GM12891 (cell line): ENCODE measurements at regions not wholly inside any gene's neighbourhood (a gene's known extent, or its start where the extent isn't known, plus 50 kb on each side); places are given as distances from the start of the nearest gene placed in this dataset.

ENCODE experiments used
- DNase-seq: peaks from one replicate; pipeline ENCODE4 v3.0.0; 2011; ENCODE audit warnings: low spot score; ENCODE audit not compliant: insufficient read length
- FAIRE-seq: peaks from 2 replicates; lab custom pipeline; 2011; peaks lifted over from hg19 to GRCh38; lab: Jason Lieb, UNC
- PAX5 ChIP-seq: IDR thresholded peaks from 2 replicates; pipeline ENCODE4 v1.6.1; 2011; ENCODE audit warnings: low read length, moderate library complexity, mild to moderate bottlenecking; ENCODE audit not compliant: insufficient read depth, severe bottlenecking
- POLR2A ChIP-seq: IDR thresholded peaks from 2 replicates; pipeline ENCODE4 v1.6.1; 2011; ENCODE audit warnings: low read depth, low read length, control low read depth
- POLR2AphosphoS5 ChIP-seq: IDR thresholded peaks from 2 replicates; pipeline ENCODE4 v1.6.1; 2011; ENCODE audit warnings: low read depth, low read length, control low read depth
- POU2F2 ChIP-seq: IDR thresholded peaks from 2 replicates; pipeline ENCODE4 v1.6.1; 2011; ENCODE audit warnings: low read depth, mild to moderate bottlenecking, control low read depth, low read length, moderate library complexity
- SPI1 ChIP-seq: IDR thresholded peaks from 2 replicates; pipeline ENCODE4 v1.6.1; 2011; ENCODE audit warnings: low read depth, low read length, control low read depth
- TAF1 ChIP-seq: IDR thresholded peaks from 2 replicates; pipeline ENCODE4 v1.6.1; 2011; ENCODE audit warnings: low read depth, low read length, control low read depth

DNA sequence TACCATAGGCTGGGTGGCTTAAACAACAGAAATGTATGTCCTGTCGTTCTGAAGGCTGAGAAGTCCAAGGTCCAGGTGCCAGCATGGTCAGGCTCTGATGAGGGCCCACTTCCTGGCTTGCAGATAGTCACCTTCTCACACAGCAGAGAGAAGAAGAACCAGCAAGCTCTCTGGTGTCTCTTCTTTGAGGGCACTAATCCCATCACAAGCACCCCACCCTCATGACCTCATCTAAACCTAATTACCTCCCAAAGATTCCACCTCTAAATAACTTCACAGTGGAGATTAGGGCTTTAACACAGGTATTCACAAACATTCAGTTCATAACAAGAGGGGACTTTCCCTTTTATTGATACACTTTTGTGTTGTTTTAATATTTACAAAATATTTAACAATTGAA, 61.1 kb downstream of the RIN2 start:
- TF ChIP-seq TAF1 (no peak), POU2F2 (no peak), PAX5 (no peak), POLR2A (no peak), POLR2AphosphoS5 (no peak), SPI1 (no peak)
- FAIRE-seq (no peak), DNase-seq (no peak)

DNA sequence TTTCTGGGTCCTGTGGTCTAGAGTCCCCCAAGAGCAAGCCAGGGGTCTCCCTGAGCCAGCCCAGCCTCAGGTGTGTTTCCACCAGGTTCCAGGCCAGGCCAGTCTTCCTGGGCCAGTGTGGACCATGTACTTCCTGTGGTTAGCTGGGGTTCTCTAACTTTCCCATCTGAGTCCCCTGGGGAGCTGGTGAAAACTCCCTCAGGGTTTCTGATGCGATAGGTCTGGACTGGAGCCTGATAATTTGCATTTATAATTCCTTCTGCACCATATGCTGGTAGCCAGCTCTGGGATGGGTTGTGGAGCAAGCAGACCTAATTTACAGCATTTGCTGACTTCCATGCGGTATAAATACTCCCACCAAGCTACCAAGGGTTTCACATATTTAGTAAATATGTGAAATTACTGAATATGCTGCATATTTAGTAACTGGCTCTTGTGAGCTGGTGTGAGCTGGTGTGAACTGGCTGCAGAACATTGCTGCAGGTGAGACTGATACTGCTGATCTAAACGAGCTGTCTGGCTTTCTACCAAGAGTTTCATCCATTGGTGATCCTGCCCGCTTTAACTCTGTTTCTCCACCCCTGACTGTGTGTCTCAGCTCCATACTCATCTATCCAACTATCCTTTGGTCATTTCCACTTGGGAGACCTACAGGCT, 62.6 kb downstream of the RIN2 start:
- TF ChIP-seq SPI1 (no peak), POLR2AphosphoS5 (no peak), TAF1 (no peak), POLR2A (no peak), PAX5 (no peak), POU2F2 (no peak)
- no peak for FAIRE-seq
- no peak for DNase-seq

DNA sequence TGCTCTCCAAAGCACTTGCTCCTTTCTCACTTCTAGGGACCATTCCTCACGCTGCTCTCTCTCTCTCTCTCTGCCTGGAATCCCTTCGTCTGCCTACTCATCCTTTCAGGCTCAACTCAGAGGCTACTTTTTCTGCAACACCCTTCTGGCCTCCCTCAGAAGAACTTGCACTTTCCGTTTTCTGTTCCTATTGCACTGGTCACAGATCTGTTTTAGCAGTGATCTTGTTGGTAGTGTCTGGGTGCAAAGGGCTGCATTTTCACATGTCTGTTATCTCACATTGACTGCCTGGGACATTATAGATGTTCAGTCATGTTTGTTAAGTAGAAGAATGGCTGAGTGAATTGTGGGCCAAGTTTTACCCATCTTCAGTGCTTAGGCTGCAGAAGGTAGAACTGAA, 63.5 kb downstream of the RIN2 start:
- FAIRE-seq (no peak), DNase-seq (no peak)
- TF ChIP-seq SPI1 (no peak), POU2F2 (no peak), POLR2A (no peak), TAF1 (no peak), PAX5 (no peak), POLR2AphosphoS5 (no peak)

DNA sequence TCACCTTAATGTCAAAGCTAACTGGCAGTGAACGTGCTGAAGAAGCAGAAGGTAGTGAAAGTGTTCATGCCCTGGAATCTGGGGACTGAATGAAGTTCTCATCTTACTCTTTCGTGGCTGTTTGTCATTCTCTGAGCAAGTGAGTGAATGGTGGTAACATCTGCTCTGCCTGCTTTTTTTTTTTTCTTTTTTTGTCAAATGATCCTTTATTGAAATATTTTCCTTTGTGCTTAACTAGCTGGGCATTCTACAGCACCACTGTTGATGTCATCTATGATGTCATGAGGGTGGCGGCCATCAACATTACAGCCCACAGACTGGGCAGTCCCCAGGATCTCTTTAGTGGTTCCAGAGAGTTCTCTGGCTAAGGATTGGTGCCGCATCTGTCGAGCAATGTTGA, 65.2 kb downstream of the RIN2 start:
- DNase-seq (no peak), FAIRE-seq (no peak)
- TF ChIP-seq POLR2A (no peak), POLR2AphosphoS5 (no peak), TAF1 (no peak), POU2F2 (no peak), SPI1 (no peak), PAX5 (no peak)

DNA sequence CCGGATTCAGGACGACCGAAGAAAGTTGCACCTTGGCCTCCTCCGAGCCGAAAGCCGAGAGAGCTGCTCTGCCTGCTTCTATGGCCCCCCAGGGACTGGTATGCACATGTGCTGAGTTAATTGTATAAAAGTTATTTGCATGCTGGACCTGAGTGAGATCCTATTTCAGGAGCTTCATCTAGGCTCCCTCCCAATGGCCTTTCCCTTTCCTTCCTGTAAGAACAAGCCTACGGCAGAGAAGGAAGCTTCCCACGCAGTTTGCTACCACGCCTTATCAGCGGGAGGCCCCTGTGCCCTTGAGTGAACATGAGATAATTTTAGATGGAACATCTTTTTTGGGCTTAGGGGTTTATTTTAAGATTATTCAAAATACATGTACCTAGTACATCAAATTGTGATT, 65.9 kb downstream of the RIN2 start:
- FAIRE-seq (no peak), DNase-seq (no peak)
- TF ChIP-seq TAF1 = no peak

DNA sequence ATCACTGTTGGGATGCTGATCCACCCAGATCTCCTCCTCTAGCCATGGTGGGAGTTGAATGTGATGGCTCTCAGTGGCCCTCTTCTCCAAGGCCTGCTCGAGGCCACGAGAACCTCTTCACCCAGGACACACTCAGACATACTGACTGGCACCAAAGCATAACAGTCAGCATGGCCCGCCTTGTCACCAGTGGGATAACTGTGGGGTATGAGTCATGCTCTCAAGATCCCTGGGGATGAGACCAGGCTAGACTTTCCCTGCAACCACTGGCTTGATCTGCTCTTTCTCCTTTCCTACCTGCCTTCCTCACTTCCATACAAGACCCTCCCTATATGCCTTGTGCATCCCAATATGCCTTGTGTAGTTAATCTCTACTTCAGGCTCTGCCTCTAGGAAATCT, 66.8 kb downstream of the RIN2 start:
- no peak for TF ChIP-seq PAX5
- DNase-seq (no peak), FAIRE-seq (no peak)

DNA sequence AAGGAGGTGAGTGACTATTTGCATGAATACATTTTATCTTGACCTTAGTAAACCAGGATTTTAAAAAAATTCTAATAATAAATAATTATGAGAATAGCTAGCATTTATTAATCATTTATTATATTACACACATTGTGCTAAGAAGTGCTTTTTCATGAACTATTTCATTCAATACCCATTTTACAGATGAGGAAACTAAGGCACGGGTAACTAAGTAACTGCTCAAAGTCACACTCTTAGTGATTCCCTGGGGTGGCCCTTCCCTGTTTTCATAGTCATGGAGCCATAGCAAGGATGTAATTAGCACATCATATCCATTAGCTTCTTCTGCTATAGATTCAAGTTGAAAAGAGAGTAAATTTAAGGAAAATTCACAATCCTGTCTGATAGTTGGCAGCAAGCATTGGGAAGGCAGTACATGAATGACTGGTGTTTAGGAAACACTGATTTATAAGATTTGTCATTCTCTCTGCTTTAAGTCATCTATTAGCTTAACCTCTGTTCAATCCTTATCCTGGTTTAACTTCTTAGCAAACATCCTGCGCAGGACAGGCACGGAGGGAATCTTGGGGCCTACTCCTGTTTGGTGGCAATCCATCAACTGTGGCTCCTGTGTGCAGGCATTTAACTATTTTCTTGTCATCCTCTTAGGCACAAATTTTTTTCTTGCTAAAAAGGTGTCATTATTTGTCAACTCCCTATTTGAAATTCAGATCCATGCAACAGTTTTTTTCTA, 68.3 kb downstream of the RIN2 start:
- DNase-seq (no peak), FAIRE-seq (no peak)
- TF ChIP-seq POU2F2 (no peak), PAX5 (no peak), POLR2A (no peak), POLR2AphosphoS5 (no peak), SPI1 (no peak), TAF1 (no peak)

DNA sequence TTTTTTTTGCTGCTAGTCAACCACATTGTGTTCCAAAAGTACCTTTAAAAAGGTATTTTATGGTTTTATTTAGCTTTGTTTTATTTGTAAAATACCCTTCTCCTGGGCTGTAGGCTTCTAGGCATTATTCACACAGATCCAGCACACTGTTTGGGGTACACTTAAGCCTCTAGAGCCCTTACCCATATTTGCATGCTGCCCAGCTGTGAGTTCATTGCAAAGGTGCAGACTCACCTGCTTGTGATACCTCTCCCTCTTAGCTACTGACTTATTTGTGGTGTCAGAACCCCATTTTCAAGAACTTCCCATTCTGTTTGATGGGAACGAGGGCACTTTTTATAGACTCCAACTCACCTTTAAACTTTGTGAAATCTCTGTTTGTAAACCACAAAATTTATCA, 69.8 kb downstream of the RIN2 start:
- no peak for DNase-seq
- FAIRE-seq = no peak
- TF ChIP-seq POU2F2 (no peak), TAF1 (no peak), POLR2A (no peak), PAX5 (no peak), SPI1 (no peak), POLR2AphosphoS5 (no peak)

DNA sequence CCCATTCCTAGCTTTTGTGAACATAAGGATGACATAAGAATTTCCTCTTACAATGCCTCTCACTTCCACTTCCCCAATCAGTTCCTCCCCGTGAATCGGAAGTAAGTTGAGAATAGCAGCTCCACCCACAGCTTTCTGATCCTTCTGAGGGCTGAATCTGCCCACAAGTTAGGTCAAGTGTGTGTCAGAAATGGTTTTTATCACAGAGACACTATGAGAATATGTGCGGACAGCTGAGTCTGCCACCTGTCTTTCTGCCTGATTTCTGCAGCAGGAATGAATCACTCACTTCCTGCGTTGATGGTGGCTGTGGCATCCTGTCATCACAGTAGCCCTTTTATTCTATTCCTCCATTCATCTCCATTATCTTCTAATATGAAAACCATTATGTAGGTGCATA, 70.2 kb downstream of the RIN2 start:
- DNase-seq (peak; percentile 45), FAIRE-seq (peak; percentile 67)
- TF ChIP-seq SPI1 (peak; percentile 95), TAF1 (no peak), POLR2AphosphoS5 (no peak), POU2F2 (peak; percentile 57; the same call in 1 of the 2 replicates)

DNA sequence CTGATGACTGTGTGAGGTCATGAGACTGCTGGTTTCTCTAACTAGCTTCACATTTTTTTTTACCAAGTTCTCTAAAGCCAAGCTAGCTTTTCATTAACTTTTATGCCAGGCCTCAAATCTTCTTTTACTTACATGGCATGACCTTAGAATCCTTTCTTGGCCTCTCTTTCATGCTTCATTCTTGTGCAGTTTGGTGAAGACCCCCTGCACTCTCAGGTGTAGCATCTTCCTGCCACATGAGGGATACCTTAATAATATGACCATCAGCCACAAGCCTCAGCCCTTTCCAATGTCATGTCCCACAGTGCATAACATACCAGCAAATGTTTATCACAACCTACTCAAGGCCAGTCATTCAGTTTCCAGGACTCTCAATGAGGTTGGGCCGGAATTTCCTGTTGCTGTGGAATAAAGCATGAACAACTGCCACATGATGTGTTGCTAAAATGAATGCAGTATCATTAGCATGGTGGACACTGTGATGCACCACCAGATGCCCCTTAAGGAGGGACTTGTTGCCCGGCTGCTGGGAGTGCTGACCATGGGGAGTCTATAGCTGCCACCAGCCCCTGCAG, 72.2 kb downstream of the RIN2 start:
- no peak for TF ChIP-seq POU2F2
- no peak for TF ChIP-seq PAX5
- TF ChIP-seq POLR2AphosphoS5 = no peak
- no peak for TF ChIP-seq POLR2A
- no peak for TF ChIP-seq SPI1
- no peak for TF ChIP-seq TAF1
- DNase-seq = no peak
- no peak for FAIRE-seq
